Activated T-helper 2 cell treated with anti-CD3 and anti-CD28 coated beads, Interferon-gamma antibody, Interleukin-2, Interleukin-4, amounts not matched to agents 10 μg/mL and 5 μg/mL and 100 μg/mL, durations not matched to agents 14 hours and 24 hours and 36 hours (primary cell): ENCODE measurements at regions not wholly inside any gene's neighbourhood (a gene's known extent, or its start where the extent isn't known, plus 50 kb on each side); places are given as distances from the start of the nearest gene placed in this dataset.
"Not testable (repeated sequence)": the region's sequence is repeated elsewhere in the genome, so short reads cannot be mapped to it uniquely, and the experiment has no call there.

Experiments
- DNase-seq: peaks from one replicate; pipeline ENCODE4 v3.0.0; 2021; ENCODE audit warnings: low spot score
- H3K27ac Mint-ChIP-seq: one replicate; pipeline ENCODE4 v1.8.0; 2021; ENCODE audit warnings: mixed read lengths
- H3K27me3 Mint-ChIP-seq: one replicate; pipeline ENCODE4 v1.8.0; 2021; ENCODE audit warnings: low read depth, mixed read lengths
- H3K36me3 Mint-ChIP-seq: one replicate; pipeline ENCODE4 v1.8.0; 2021; ENCODE audit warnings: low read depth, mixed read lengths
- H3K4me1 Mint-ChIP-seq: one replicate; pipeline ENCODE4 v1.8.0; 2021; ENCODE audit warnings: low read depth, mixed read lengths
- H3K4me3 Mint-ChIP-seq: one replicate; pipeline ENCODE4 v1.8.0; 2021; ENCODE audit warnings: low read depth, mild to moderate bottlenecking, moderate library complexity, mixed read lengths
- H3K9me3 Mint-ChIP-seq: one replicate; pipeline ENCODE4 v1.8.0; 2021; ENCODE audit warnings: mixed read lengths
- intact Hi-C: fragments of 100-400 bp; cut with micrococcal nuclease; formaldehyde crosslinking; loops from one replicate; pipeline ENCODE4 v1.15.1; 2023

- H3K4me3 Mint-ChIP-seq, intact Hi-C loops, H3K27me3 Mint-ChIP-seq, H3K4me1 Mint-ChIP-seq, H3K27ac Mint-ChIP-seq, H3K36me3 Mint-ChIP-seq, H3K9me3 Mint-ChIP-seq, DNase-seq: not testable (repeated sequence)
These were observed 51.3 kb upstream of the RIOK2 start for GRCh38 chr5:97234380-97234779.

GRCh38 chr5:97242341-97242740 is 59.3 kb upstream of the RIOK2 start:
- Mint-ChIP-seq H3K27ac (no peak overlapping the region), H3K9me3 (no peaks in the 10 kb centered on the region), H3K4me3 (no peak overlapping the region), H3K27me3 (no peaks in the 10 kb centered on the region), H3K36me3 (no peaks in the 10 kb centered on the region), H3K4me1 (no peaks in the 10 kb centered on the region)
- intact Hi-C loops: no loop called here
- no peak for DNase-seq

- H3K36me3 Mint-ChIP-seq: no peaks in the 10 kb centered on the region
- no peak overlapping the region for H3K4me3 Mint-ChIP-seq
- no peak overlapping the region for H3K27ac Mint-ChIP-seq
- intact Hi-C loops: no loop called here
- DNase-seq: no peak
- no peaks in the 10 kb centered on the region for H3K9me3 Mint-ChIP-seq
- H3K4me1 Mint-ChIP-seq: no peaks in the 10 kb centered on the region
- H3K27me3 Mint-ChIP-seq: no peaks in the 10 kb centered on the region
These were observed 60.3 kb upstream of the RIOK2 start for GRCh38 chr5:97243353-97243752.

GRCh38 chr5:97245386-97245785 is 62.3 kb upstream of the RIOK2 start:
- Mint-ChIP-seq H3K36me3 (no peaks in the 10 kb centered on the region), H3K9me3 (no peaks in the 10 kb centered on the region), H3K4me3 (no peak overlapping the region), H3K27me3 (no peaks in the 10 kb centered on the region), H3K27ac (no peak overlapping the region), H3K4me1 (no peaks in the 10 kb centered on the region)
- intact Hi-C loops: no loop called here
- DNase-seq: no peak

GRCh38 chr5:97250113-97250512 is 67.1 kb upstream of the RIOK2 start:
- H3K9me3 Mint-ChIP-seq: no peaks in the 10 kb centered on the region
- no peak for DNase-seq
- H3K4me3 Mint-ChIP-seq: no peak overlapping the region
- no peak overlapping the region for H3K27ac Mint-ChIP-seq
- H3K27me3 Mint-ChIP-seq: no peaks in the 10 kb centered on the region
- no peaks in the 10 kb centered on the region for H3K4me1 Mint-ChIP-seq
- H3K36me3 Mint-ChIP-seq: no peaks in the 10 kb centered on the region
- intact Hi-C loops: no loop called here

- Mint-ChIP-seq H3K9me3 (no peaks in the 10 kb centered on the region), H3K36me3 (no peaks in the 10 kb centered on the region), H3K27me3 (no peaks in the 10 kb centered on the region), H3K4me3 (no peak overlapping the region), H3K4me1 (no peaks in the 10 kb centered on the region), H3K27ac (no peak overlapping the region)
- intact Hi-C loops: no loop called here
- no peak for DNase-seq
These were observed 83.0 kb upstream of the RIOK2 start for GRCh38 chr5:97266076-97266475.

- intact Hi-C loops: no loop called here
- Mint-ChIP-seq H3K36me3 (no peaks in the 10 kb centered on the region), H3K27ac (no peak overlapping the region), H3K4me1 (no peaks in the 10 kb centered on the region), H3K27me3 (no peaks in the 10 kb centered on the region), H3K4me3 (no peak overlapping the region), H3K9me3 (peaks cover 4% of the 10 kb centered on the region)
- no peak for DNase-seq
These were observed 83.5 kb upstream of the RIOK2 start for GRCh38 chr5:97266576-97266975.

- DNase-seq: no peak
- Mint-ChIP-seq H3K9me3 (peaks cover 5% of the 10 kb centered on the region), H3K4me1 (no peaks in the 10 kb centered on the region), H3K27me3 (no peaks in the 10 kb centered on the region), H3K4me3 (no peak overlapping the region), H3K27ac (no peak overlapping the region), H3K36me3 (no peaks in the 10 kb centered on the region)
- intact Hi-C loops: no loop called here
These were observed 84.7 kb upstream of the RIOK2 start for GRCh38 chr5:97267767-97268166.

- intact Hi-C loops: no loop called here
- no peak overlapping the region for H3K4me3 Mint-ChIP-seq
- no peak for DNase-seq
- H3K27ac Mint-ChIP-seq: no peak overlapping the region
- H3K27me3 Mint-ChIP-seq: no peaks in the 10 kb centered on the region
- no peaks in the 10 kb centered on the region for H3K4me1 Mint-ChIP-seq
- no peaks in the 10 kb centered on the region for H3K36me3 Mint-ChIP-seq
- H3K9me3 Mint-ChIP-seq: peaks cover 12% of the 10 kb centered on the region
These were observed 93.5 kb upstream of the RIOK2 start for GRCh38 chr5:97276474-97277120.

GRCh38 chr5:97281257-97281656 is 98.2 kb upstream of the RIOK2 start:
- DNase-seq: no peak
- Mint-ChIP-seq H3K9me3 (peaks cover 12% of the 10 kb centered on the region), H3K4me1 (no peaks in the 10 kb centered on the region), H3K27ac (no peak overlapping the region), H3K27me3 (no peaks in the 10 kb centered on the region), H3K4me3 (no peak overlapping the region), H3K36me3 (no peaks in the 10 kb centered on the region)
- intact Hi-C loops: no loop called here

GRCh38 chr5:97297063-97297703 is 114.1 kb upstream of the RIOK2 start:
- H3K27ac Mint-ChIP-seq: no peak overlapping the region
- H3K4me1 Mint-ChIP-seq: no peaks in the 10 kb centered on the region
- H3K4me3 Mint-ChIP-seq: no peak overlapping the region
- no peaks in the 10 kb centered on the region for H3K36me3 Mint-ChIP-seq
- H3K9me3 Mint-ChIP-seq: no peaks in the 10 kb centered on the region
- DNase-seq: no peak
- intact Hi-C loops: no loop called here
- H3K27me3 Mint-ChIP-seq: no peaks in the 10 kb centered on the region

- intact Hi-C loops: no loop called here
These were observed 114.7 kb upstream of the RIOK2 start for GRCh38 chr5:97297704-97298091.

GRCh38 chr5:97301181-97301580 is 118.1 kb upstream of the RIOK2 start:
- H3K36me3 Mint-ChIP-seq, H3K27ac Mint-ChIP-seq, H3K4me1 Mint-ChIP-seq, H3K4me3 Mint-ChIP-seq, intact Hi-C loops, H3K27me3 Mint-ChIP-seq, H3K9me3 Mint-ChIP-seq, DNase-seq: not testable (repeated sequence)

More at GRCh38 chr5:97297704-97298091, 114.7 kb upstream of the RIOK2 start:
- Mint-ChIP-seq H3K4me3 (no peak overlapping the region), H3K27ac (no peak overlapping the region), H3K36me3 (no peaks in the 10 kb centered on the region), H3K4me1 (no peaks in the 10 kb centered on the region), H3K9me3 (no peaks in the 10 kb centered on the region), H3K27me3 (no peaks in the 10 kb centered on the region)
- DNase-seq: no peak

- H3K4me1 Mint-ChIP-seq: no peaks in the 10 kb centered on the region
These were observed 155.7 kb upstream of the RIOK2 start for GRCh38 chr5:97338729-97339128.

More at GRCh38 chr5:97338729-97339128, 155.7 kb upstream of the RIOK2 start:
- intact Hi-C loops: no loop called here
- H3K9me3 Mint-ChIP-seq: peaks cover 16% of the 10 kb centered on the region
- H3K27ac Mint-ChIP-seq: no peak overlapping the region
- no peaks in the 10 kb centered on the region for H3K27me3 Mint-ChIP-seq
- no peak overlapping the region for H3K4me3 Mint-ChIP-seq
- H3K36me3 Mint-ChIP-seq: no peaks in the 10 kb centered on the region
- no peak for DNase-seq
